GM23338 (cell line): ENCODE measurements at regions not wholly inside any gene's neighbourhood (a gene's known extent, or its start where the extent isn't known, plus 50 kb on each side); places are given as distances from the start of the nearest gene placed in this dataset.

Source experiments
- CREB1 ChIP-seq: fragments of 250-450 bp; sonication (Bioruptor Pico); IDR thresholded peaks from 2 replicates; pipeline ENCODE4 v1.5.0; 2020; ENCODE audit warnings: low read depth, mild to moderate bottlenecking, moderate library complexity
- ETS1 ChIP-seq: IDR thresholded peaks from 2 replicates; pipeline ENCODE4 v1.6.1; 2016; ENCODE audit warnings: antibody characterized with exemption
- EZH2 ChIP-seq: fragments of 200-600 bp; sonication (generic); IDR thresholded peaks from one replicate; pipeline ENCODE4 v1.8.0; 2017; ENCODE audit warnings: antibody characterized with exemption, mild to moderate bottlenecking, low read depth; ENCODE audit not compliant: unreplicated experiment
- EZH2phosphoT487 ChIP-seq: fragments of 200-600 bp; sonication (generic); IDR thresholded peaks from one replicate; pipeline ENCODE4 v1.8.1; 2018; ENCODE audit warnings: antibody characterized with exemption; ENCODE audit not compliant: unreplicated experiment
- JUNB ChIP-seq: IDR thresholded peaks from one replicate; pipeline ENCODE4 v1.6.1; 2016; ENCODE audit warnings: antibody characterized with exemption; ENCODE audit not compliant: unreplicated experiment
- NANOG ChIP-seq: IDR thresholded peaks from 2 replicates; pipeline ENCODE4 v1.6.1; 2016; ENCODE audit warnings: antibody characterized with exemption, borderline replicate concordance
- POLR2AphosphoS5 ChIP-seq: IDR thresholded peaks from 2 replicates; pipeline ENCODE4 v1.6.1; 2016; ENCODE audit warnings: antibody characterized with exemption, low read depth
- REST ChIP-seq: IDR thresholded peaks from one replicate; pipeline ENCODE4 v1.6.1; 2018; ENCODE audit warnings: antibody characterized with exemption; ENCODE audit not compliant: unreplicated experiment
- STAT1 ChIP-seq: IDR thresholded peaks from one replicate; pipeline ENCODE4 v1.6.1; 2016; ENCODE audit warnings: antibody characterized with exemption; ENCODE audit not compliant: unreplicated experiment
- ZNF114 ChIP-seq: fragments of 250-450 bp; sonication (Bioruptor Pico); IDR thresholded peaks from 2 replicates; pipeline ENCODE4 v1.5.0; 2020; ENCODE audit warnings: mild to moderate bottlenecking, moderate library complexity
- ZNF331 ChIP-seq: fragments of 250-450 bp; sonication (Bioruptor Pico); IDR thresholded peaks from 2 replicates; pipeline ENCODE4 v1.5.0; 2020; ENCODE audit warnings: low read depth, mild to moderate bottlenecking, moderate library complexity
- TF ChIP-seq, protein P1 (sequence below), 2 experiments: fragments of 200-600 bp in 1 of 2; sonication (generic) in 1 of 2; conservative IDR thresholded peaks; 2 replicates each; pipeline versions ENCODE4 v1.5.1 to v1.6.1; 2016 to 2017; ENCODE audit warnings: antibody characterized with exemption in 2 of 2, low read depth in 2 of 2, mild to moderate bottlenecking in 2 of 2, moderate library complexity in 1 of 2
- TF ChIP-seq, protein P2 (sequence below): fragments of 250-450 bp; sonication (Bioruptor Pico); IDR thresholded peaks from 2 replicates; pipeline ENCODE4 v1.5.0; 2020; ENCODE audit warnings: mild to moderate bottlenecking, moderate library complexity

DNA sequence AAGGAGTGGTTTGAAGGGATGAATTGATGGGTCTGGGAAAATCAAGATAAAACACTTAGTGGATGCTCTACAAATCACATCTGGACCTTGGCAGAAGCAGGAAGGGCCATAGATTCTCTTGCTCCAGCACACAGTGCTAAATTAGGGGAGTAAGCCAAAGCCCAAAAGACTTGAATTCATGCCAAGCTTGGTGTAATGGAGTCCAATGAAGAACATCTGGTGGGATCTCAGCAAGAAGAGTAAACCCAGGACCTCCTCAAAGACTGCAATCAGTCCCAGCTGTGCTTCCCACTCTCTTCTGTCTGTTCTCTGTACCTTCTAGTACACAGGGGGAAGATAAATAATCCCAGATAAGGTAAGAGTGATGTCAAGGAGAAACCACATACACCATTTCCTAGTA is 683.4 kb downstream of the RNF144B start:
- TF ChIP-seq REST (no peak), POLR2AphosphoS5 (no peak), EZH2 (no peak), JUNB (no peak), STAT1 (no peak), ZNF114 (no peak), EZH2phosphoT487 (no peak), ETS1 (no peak), NANOG (no peak), CREB1 (CRISPR knock-in tag) (no peak), ZNF331 (CRISPR knock-in tag) (no peak)
- TF ChIP-seq, protein P1, sequence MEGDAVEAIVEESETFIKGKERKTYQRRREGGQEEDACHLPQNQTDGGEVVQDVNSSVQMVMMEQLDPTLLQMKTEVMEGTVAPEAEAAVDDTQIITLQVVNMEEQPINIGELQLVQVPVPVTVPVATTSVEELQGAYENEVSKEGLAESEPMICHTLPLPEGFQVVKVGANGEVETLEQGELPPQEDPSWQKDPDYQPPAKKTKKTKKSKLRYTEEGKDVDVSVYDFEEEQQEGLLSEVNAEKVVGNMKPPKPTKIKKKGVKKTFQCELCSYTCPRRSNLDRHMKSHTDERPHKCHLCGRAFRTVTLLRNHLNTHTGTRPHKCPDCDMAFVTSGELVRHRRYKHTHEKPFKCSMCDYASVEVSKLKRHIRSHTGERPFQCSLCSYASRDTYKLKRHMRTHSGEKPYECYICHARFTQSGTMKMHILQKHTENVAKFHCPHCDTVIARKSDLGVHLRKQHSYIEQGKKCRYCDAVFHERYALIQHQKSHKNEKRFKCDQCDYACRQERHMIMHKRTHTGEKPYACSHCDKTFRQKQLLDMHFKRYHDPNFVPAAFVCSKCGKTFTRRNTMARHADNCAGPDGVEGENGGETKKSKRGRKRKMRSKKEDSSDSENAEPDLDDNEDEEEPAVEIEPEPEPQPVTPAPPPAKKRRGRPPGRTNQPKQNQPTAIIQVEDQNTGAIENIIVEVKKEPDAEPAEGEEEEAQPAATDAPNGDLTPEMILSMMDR (conservative IDR thresholded peaks at IDR 0.05; ENCODE audit: low read depth in 2 of 2): no peak
- TF ChIP-seq, protein P2, sequence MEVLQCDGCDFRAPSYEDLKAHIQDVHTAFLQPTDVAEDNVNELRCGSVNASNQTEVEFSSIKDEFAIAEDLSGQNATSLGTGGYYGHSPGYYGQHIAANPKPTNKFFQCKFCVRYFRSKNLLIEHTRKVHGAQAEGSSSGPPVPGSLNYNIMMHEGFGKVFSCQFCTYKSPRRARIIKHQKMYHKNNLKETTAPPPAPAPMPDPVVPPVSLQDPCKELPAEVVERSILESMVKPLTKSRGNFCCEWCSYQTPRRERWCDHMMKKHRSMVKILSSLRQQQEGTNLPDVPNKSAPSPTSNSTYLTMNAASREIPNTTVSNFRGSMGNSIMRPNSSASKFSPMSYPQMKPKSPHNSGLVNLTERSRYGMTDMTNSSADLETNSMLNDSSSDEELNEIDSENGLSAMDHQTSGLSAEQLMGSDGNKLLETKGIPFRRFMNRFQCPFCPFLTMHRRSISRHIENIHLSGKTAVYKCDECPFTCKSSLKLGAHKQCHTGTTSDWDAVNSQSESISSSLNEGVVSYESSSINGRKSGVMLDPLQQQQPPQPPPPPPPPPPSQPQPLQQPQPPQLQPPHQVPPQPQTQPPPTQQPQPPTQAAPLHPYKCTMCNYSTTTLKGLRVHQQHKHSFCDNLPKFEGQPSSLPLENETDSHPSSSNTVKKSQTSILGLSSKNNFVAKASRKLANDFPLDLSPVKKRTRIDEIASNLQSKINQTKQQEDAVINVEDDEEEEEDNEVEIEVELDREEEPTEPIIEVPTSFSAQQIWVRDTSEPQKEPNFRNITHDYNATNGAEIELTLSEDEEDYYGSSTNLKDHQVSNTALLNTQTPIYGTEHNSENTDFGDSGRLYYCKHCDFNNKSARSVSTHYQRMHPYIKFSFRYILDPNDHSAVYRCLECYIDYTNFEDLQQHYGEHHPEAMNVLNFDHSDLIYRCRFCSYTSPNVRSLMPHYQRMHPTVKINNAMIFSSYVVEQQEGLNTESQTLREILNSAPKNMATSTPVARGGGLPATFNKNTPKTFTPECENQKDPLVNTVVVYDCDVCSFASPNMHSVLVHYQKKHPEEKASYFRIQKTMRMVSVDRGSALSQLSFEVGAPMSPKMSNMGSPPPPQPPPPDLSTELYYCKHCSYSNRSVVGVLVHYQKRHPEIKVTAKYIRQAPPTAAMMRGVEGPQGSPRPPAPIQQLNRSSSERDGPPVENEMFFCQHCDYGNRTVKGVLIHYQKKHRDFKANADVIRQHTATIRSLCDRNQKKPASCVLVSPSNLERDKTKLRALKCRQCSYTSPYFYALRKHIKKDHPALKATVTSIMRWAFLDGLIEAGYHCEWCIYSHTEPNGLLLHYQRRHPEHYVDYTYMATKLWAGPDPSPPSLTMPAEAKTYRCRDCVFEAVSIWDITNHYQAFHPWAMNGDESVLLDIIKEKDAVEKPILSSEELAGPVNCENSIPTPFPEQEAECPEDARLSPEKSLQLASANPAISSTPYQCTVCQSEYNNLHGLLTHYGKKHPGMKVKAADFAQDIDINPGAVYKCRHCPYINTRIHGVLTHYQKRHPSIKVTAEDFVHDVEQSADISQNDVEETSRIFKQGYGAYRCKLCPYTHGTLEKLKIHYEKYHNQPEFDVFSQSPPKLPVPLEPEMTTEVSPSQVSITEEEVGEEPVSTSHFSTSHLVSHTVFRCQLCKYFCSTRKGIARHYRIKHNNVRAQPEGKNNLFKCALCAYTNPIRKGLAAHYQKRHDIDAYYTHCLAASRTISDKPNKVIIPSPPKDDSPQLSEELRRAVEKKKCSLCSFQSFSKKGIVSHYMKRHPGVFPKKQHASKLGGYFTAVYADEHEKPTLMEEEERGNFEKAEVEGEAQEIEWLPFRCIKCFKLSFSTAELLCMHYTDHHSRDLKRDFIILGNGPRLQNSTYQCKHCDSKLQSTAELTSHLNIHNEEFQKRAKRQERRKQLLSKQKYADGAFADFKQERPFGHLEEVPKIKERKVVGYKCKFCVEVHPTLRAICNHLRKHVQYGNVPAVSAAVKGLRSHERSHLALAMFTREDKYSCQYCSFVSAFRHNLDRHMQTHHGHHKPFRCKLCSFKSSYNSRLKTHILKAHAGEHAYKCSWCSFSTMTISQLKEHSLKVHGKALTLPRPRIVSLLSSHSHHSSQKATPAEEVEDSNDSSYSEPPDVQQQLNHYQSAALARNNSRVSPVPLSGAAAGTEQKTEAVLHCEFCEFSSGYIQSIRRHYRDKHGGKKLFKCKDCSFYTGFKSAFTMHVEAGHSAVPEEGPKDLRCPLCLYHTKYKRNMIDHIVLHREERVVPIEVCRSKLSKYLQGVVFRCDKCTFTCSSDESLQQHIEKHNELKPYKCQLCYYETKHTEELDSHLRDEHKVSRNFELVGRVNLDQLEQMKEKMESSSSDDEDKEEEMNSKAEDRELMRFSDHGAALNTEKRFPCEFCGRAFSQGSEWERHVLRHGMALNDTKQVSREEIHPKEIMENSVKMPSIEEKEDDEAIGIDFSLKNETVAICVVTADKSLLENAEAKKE (CRISPR knock-in tag): no peak
